Activated naive CD8-positive, alpha-beta T cell treated with anti-CD3 and anti-CD28 coated beads, Interleukin-2, amount 50 U/mL, for 24 hours (primary cell): ENCODE measurements at regions not wholly inside any gene's neighbourhood (a gene's known extent, or its start where the extent isn't known, plus 50 kb on each side); places are given as distances from the start of the nearest gene placed in this dataset.

ENCODE experiments used
- ATAC-seq: fragments of 150-1000 bp; cut with Tn5 transposase; one replicate; pipeline ENCODE4 v1.10.0; 2021
- DNase-seq: peaks from one replicate; pipeline ENCODE4 v3.0.0; 2021
- H3K27ac Mint-ChIP-seq: one replicate; pipeline ENCODE4 v1.8.0; 2021; ENCODE audit warnings: mild to moderate bottlenecking, mixed read lengths
- H3K27me3 Mint-ChIP-seq: one replicate; pipeline ENCODE4 v1.8.0; 2021; ENCODE audit warnings: mixed read lengths
- H3K36me3 Mint-ChIP-seq: one replicate; pipeline ENCODE4 v1.8.0; 2021; ENCODE audit warnings: low read depth, mixed read lengths
- H3K4me1 Mint-ChIP-seq: one replicate; pipeline ENCODE4 v1.8.0; 2021; ENCODE audit warnings: mixed read lengths
- H3K4me3 Mint-ChIP-seq: one replicate; pipeline ENCODE4 v1.8.0; 2021; ENCODE audit warnings: mild to moderate bottlenecking, moderate library complexity, mixed read lengths
- H3K9me3 Mint-ChIP-seq: one replicate; pipeline ENCODE4 v1.8.0; 2021; ENCODE audit warnings: mixed read lengths

GRCh38 chr20:10784554-10785183 lies 110.9 kb upstream of the JAG1 start:
- no peaks in the 10 kb centered on the region for H3K36me3 Mint-ChIP-seq
- no peak for ATAC-seq

GRCh38 chr20:10786678-10787077 lies 112.9 kb upstream of the JAG1 start:
- ATAC-seq (no peak), DNase-seq (no peak)
- peaks cover 4% of the 10 kb centered on the region for H3K9me3 Mint-ChIP-seq
- no peaks in the 10 kb centered on the region for H3K4me1 Mint-ChIP-seq
- no peak overlapping the region for H3K27ac Mint-ChIP-seq
- no peaks in the 10 kb centered on the region for H3K36me3 Mint-ChIP-seq
- peaks cover 2% of the 10 kb centered on the region for H3K27me3 Mint-ChIP-seq
- H3K4me3 Mint-ChIP-seq, result no peak overlapping the region

More at GRCh38 chr20:10784554-10785183, 110.9 kb upstream of the JAG1 start:
- H3K27ac Mint-ChIP-seq, result no peak overlapping the region
- H3K4me1 Mint-ChIP-seq, result peaks cover 1% of the 10 kb centered on the region
- H3K4me3 Mint-ChIP-seq, result no peak overlapping the region
- peaks cover 9% of the 10 kb centered on the region for H3K27me3 Mint-ChIP-seq
- no peak for DNase-seq
- H3K9me3 Mint-ChIP-seq, result peaks cover 4% of the 10 kb centered on the region

GRCh38 chr20:10788055-10788454 lies 114.3 kb upstream of the JAG1 start:
- DNase-seq, result no peak
- H3K27ac Mint-ChIP-seq, result no peak overlapping the region
- no peaks in the 10 kb centered on the region for H3K4me1 Mint-ChIP-seq
- H3K27me3 Mint-ChIP-seq, result peaks cover 2% of the 10 kb centered on the region
- no peak for ATAC-seq
- H3K36me3 Mint-ChIP-seq, result no peaks in the 10 kb centered on the region
- no peak overlapping the region for H3K4me3 Mint-ChIP-seq
- H3K9me3 Mint-ChIP-seq, result peaks cover 4% of the 10 kb centered on the region

GRCh38 chr20:10788877-10789276 lies 115.1 kb upstream of the JAG1 start:
- no peak for DNase-seq
- peaks cover 2% of the 10 kb centered on the region for H3K27me3 Mint-ChIP-seq
- no peaks in the 10 kb centered on the region for H3K36me3 Mint-ChIP-seq
- H3K27ac Mint-ChIP-seq, result no peak overlapping the region
- H3K4me3 Mint-ChIP-seq, result no peak overlapping the region
- no peaks in the 10 kb centered on the region for H3K4me1 Mint-ChIP-seq
- ATAC-seq, result no peak
- peaks cover 4% of the 10 kb centered on the region for H3K9me3 Mint-ChIP-seq

- Mint-ChIP-seq H3K27ac (no peak overlapping the region), H3K9me3 (peaks cover 4% of the 10 kb centered on the region), H3K4me3 (no peak overlapping the region), H3K36me3 (no peaks in the 10 kb centered on the region), H3K4me1 (no peaks in the 10 kb centered on the region), H3K27me3 (peaks cover 2% of the 10 kb centered on the region)
- ATAC-seq (no peak), DNase-seq (no peak)
These were observed 115.6 kb upstream of the JAG1 start for GRCh38 chr20:10789386-10789785.

GRCh38 chr20:10790013-10790412 lies 116.2 kb upstream of the JAG1 start:
- H3K27ac Mint-ChIP-seq, result no peak overlapping the region
- no peak for DNase-seq
- H3K36me3 Mint-ChIP-seq, result no peaks in the 10 kb centered on the region
- no peaks in the 10 kb centered on the region for H3K4me1 Mint-ChIP-seq
- no peak for ATAC-seq
- H3K27me3 Mint-ChIP-seq, result peaks cover 2% of the 10 kb centered on the region
- no peak overlapping the region for H3K4me3 Mint-ChIP-seq
- H3K9me3 Mint-ChIP-seq, result peaks cover 4% of the 10 kb centered on the region

GRCh38 chr20:10792291-10792690 lies 118.5 kb upstream of the JAG1 start:
- Mint-ChIP-seq H3K36me3 (no peaks in the 10 kb centered on the region), H3K4me3 (no peak overlapping the region), H3K9me3 (no peaks in the 10 kb centered on the region), H3K27me3 (peaks cover 4% of the 10 kb centered on the region), H3K27ac (no peak overlapping the region), H3K4me1 (no peaks in the 10 kb centered on the region)
- no peak for ATAC-seq
- no peak for DNase-seq

GRCh38 chr20:10793766-10794165 lies 120.0 kb upstream of the JAG1 start:
- no peak for DNase-seq
- Mint-ChIP-seq H3K36me3 (no peaks in the 10 kb centered on the region), H3K4me1 (no peaks in the 10 kb centered on the region), H3K27ac (no peak overlapping the region), H3K9me3 (no peaks in the 10 kb centered on the region), H3K27me3 (peaks cover 5% of the 10 kb centered on the region), H3K4me3 (no peak overlapping the region)
- ATAC-seq, result no peak

GRCh38 chr20:10794765-10795164 lies 121.0 kb upstream of the JAG1 start:
- no peaks in the 10 kb centered on the region for H3K36me3 Mint-ChIP-seq
- H3K9me3 Mint-ChIP-seq, result no peaks in the 10 kb centered on the region
- H3K27me3 Mint-ChIP-seq, result peaks cover 5% of the 10 kb centered on the region
- no peak overlapping the region for H3K4me3 Mint-ChIP-seq
- no peak overlapping the region for H3K27ac Mint-ChIP-seq
- DNase-seq, result no peak
- ATAC-seq, result no peak
- no peaks in the 10 kb centered on the region for H3K4me1 Mint-ChIP-seq

GRCh38 chr20:10795286-10796026 lies 121.7 kb upstream of the JAG1 start:
- H3K4me3 Mint-ChIP-seq, result no peak overlapping the region
- DNase-seq (no peak), ATAC-seq (no peak)
- no peaks in the 10 kb centered on the region for H3K36me3 Mint-ChIP-seq
- no peak overlapping the region for H3K27ac Mint-ChIP-seq
- peaks cover 5% of the 10 kb centered on the region for H3K27me3 Mint-ChIP-seq
- H3K9me3 Mint-ChIP-seq, result no peaks in the 10 kb centered on the region
- H3K4me1 Mint-ChIP-seq, result no peaks in the 10 kb centered on the region

- Mint-ChIP-seq H3K4me3 (no peak overlapping the region), H3K36me3 (no peaks in the 10 kb centered on the region), H3K4me1 (no peaks in the 10 kb centered on the region), H3K9me3 (no peaks in the 10 kb centered on the region), H3K27me3 (peaks cover 4% of the 10 kb centered on the region), H3K27ac (no peak overlapping the region)
- no peak for DNase-seq
- ATAC-seq, result no peak
These were observed 125.0 kb upstream of the JAG1 start for GRCh38 chr20:10798811-10799210.

GRCh38 chr20:10799735-10800134 lies 125.9 kb upstream of the JAG1 start:
- Mint-ChIP-seq H3K27me3 (peaks cover 4% of the 10 kb centered on the region), H3K4me3 (no peak overlapping the region)
- no peak for ATAC-seq

GRCh38 chr20:10800288-10800687 lies 126.5 kb upstream of the JAG1 start:
- DNase-seq (no peak), ATAC-seq (no peak)
- H3K4me1 Mint-ChIP-seq, result no peaks in the 10 kb centered on the region
- H3K4me3 Mint-ChIP-seq, result no peak overlapping the region
- no peaks in the 10 kb centered on the region for H3K36me3 Mint-ChIP-seq
- peaks cover 4% of the 10 kb centered on the region for H3K27me3 Mint-ChIP-seq
- H3K27ac Mint-ChIP-seq, result no peak overlapping the region
- no peaks in the 10 kb centered on the region for H3K9me3 Mint-ChIP-seq

More at GRCh38 chr20:10799735-10800134, 125.9 kb upstream of the JAG1 start:
- no peak for DNase-seq
- H3K27ac Mint-ChIP-seq, result no peak overlapping the region
- H3K36me3 Mint-ChIP-seq, result no peaks in the 10 kb centered on the region
- no peaks in the 10 kb centered on the region for H3K4me1 Mint-ChIP-seq
- no peaks in the 10 kb centered on the region for H3K9me3 Mint-ChIP-seq

- Mint-ChIP-seq H3K27me3 (peaks cover 1% of the 10 kb centered on the region), H3K4me3 (no peak overlapping the region), H3K36me3 (no peaks in the 10 kb centered on the region), H3K9me3 (no peaks in the 10 kb centered on the region), H3K27ac (no peak overlapping the region), H3K4me1 (no peaks in the 10 kb centered on the region)
- no peak for ATAC-seq
- no peak for DNase-seq
These were observed 128.4 kb upstream of the JAG1 start for GRCh38 chr20:10802236-10802635.

GRCh38 chr20:10805764-10806163 lies 132.0 kb upstream of the JAG1 start:
- Mint-ChIP-seq H3K9me3 (no peaks in the 10 kb centered on the region), H3K4me1 (no peaks in the 10 kb centered on the region), H3K36me3 (no peaks in the 10 kb centered on the region), H3K27ac (no peak overlapping the region), H3K27me3 (peaks cover 3% of the 10 kb centered on the region), H3K4me3 (no peak overlapping the region)
- DNase-seq (no peak), ATAC-seq (no peak)
